Transverse colon (tissue), 4 donors: ENCODE measurements at regions not wholly inside any gene's neighbourhood (a gene's known extent, or its start where the extent isn't known, plus 50 kb on each side); places are given as distances from the start of the nearest gene placed in this dataset.
A peak's percentile ranks its signal among the peaks of the same experiment; 100 is the strongest.

Source experiments
- DNase-seq: peaks from one replicate; pipeline ENCODE4 v3.0.0-alpha.2; 2019
- H3K27ac ChIP-seq, 4 donors: fragments of 200-600 bp; sonication (generic); 2 replicates each; pipeline ENCODE4 v1.5.1; 2016 to 2018; ENCODE audit warnings: inconsistent platforms in 4 of 4
- H3K27me3 ChIP-seq: fragments of 200-600 bp; sonication (generic); 2 replicates; pipeline ENCODE4 v1.5.1; 2017; ENCODE audit warnings: inconsistent platforms
- H3K36me3 ChIP-seq, 4 donors: fragments of 200-600 bp; sonication (generic); 2 replicates each; pipeline ENCODE4 v1.5.1; 2017 to 2019; ENCODE audit warnings: inconsistent platforms in 4 of 4
- H3K4me1 ChIP-seq, 4 donors: fragments of 200-600 bp; sonication (generic); 2 replicates each; pipeline ENCODE4 v1.5.1; 2017 to 2020; ENCODE audit warnings: inconsistent platforms in 4 of 4
- H3K4me3 ChIP-seq, 4 donors: fragments of 200-600 bp; sonication (generic); 1 replicate in 1 of 4; 2 replicates in 3 of 4; pipeline versions ENCODE4 v1.5.1 to v1.6.1; 2017 to 2019; ENCODE audit warnings: inconsistent platforms in 4 of 4
- H3K9me3 ChIP-seq, 2 donors: fragments of 200-600 bp; sonication (generic); 2 replicates each; pipeline ENCODE4 v1.5.1; 2017 to 2019; ENCODE audit warnings: inconsistent platforms in 2 of 2
- EP300 ChIP-seq: sonication (generic); formaldehyde crosslinking; IDR thresholded peaks from one replicate; pipeline ENCODE4 v1.6.1; 2017; ENCODE audit warnings: antibody characterized with exemption, low read depth
- POLR2A ChIP-seq: fragments of 450-650 bp; IDR thresholded peaks from one replicate; pipeline ENCODE4 v1.6.1; 2016; ENCODE audit warnings: antibody characterized with exemption, mild to moderate bottlenecking, moderate library complexity
- POLR2AphosphoS5 ChIP-seq, 3 donors: sonication (generic); formaldehyde crosslinking; IDR thresholded peaks; one replicate each; pipeline ENCODE4 v1.6.1; 2016; ENCODE audit warnings: antibody characterized with exemption in 3 of 3
- WGBS, 2 donors: methylation state at CpG; one replicate each; pipeline ENCODE4 v1.1.5; 2018; ENCODE audit warnings: low coverage in 1 of 2; 5-methylcytosine and 5-hydroxymethylcytosine counted together
- in situ Hi-C, 4 donors: fragments of 200-750 bp; cut with MboI; loops; one replicate each; pipeline versions ENCODE4 v1.15.0 to v1.15.1; 2017; ENCODE audit warnings: low sequenced_read_pairs in 3 of 4, low pct_ligation_motif_present in 1 of 4, low pct_unique_long_range_greater_than_20kb in 1 of 4
- intact Hi-C: fragments of 100-400 bp; cut with DNase I; formaldehyde crosslinking; loops from one replicate; pipeline ENCODE4 v1.15.1; 2023; ENCODE audit warnings: low total_unique reads
- TF ChIP-seq, protein P1 (sequence below), 5 experiments: fragments of 200-600 bp in 3 of 5; fragments of 450-650 bp in 2 of 5; sonication (generic) in 3 of 5; IDR thresholded peaks; 1 replicate in 2 of 5; 2 replicates in 3 of 5; pipeline ENCODE4 v1.5.1; 2016 to 2017; ENCODE audit warnings: antibody characterized with exemption in 5 of 5, inconsistent platforms in 3 of 5, mild to moderate bottlenecking in 2 of 5, moderate library complexity in 1 of 5

- TF ChIP-seq POLR2AphosphoS5 (IDR thresholded peaks at IDR 0.05) (no peak), POLR2A (no peak), EP300 (no peak)
- TF ChIP-seq, protein P1, sequence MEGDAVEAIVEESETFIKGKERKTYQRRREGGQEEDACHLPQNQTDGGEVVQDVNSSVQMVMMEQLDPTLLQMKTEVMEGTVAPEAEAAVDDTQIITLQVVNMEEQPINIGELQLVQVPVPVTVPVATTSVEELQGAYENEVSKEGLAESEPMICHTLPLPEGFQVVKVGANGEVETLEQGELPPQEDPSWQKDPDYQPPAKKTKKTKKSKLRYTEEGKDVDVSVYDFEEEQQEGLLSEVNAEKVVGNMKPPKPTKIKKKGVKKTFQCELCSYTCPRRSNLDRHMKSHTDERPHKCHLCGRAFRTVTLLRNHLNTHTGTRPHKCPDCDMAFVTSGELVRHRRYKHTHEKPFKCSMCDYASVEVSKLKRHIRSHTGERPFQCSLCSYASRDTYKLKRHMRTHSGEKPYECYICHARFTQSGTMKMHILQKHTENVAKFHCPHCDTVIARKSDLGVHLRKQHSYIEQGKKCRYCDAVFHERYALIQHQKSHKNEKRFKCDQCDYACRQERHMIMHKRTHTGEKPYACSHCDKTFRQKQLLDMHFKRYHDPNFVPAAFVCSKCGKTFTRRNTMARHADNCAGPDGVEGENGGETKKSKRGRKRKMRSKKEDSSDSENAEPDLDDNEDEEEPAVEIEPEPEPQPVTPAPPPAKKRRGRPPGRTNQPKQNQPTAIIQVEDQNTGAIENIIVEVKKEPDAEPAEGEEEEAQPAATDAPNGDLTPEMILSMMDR (IDR thresholded peaks at IDR 0.05) = no peak
These were observed 57.6 kb upstream of the SLC22A11 start for GRCh38 chr11:64498136-64498535.

DNA sequence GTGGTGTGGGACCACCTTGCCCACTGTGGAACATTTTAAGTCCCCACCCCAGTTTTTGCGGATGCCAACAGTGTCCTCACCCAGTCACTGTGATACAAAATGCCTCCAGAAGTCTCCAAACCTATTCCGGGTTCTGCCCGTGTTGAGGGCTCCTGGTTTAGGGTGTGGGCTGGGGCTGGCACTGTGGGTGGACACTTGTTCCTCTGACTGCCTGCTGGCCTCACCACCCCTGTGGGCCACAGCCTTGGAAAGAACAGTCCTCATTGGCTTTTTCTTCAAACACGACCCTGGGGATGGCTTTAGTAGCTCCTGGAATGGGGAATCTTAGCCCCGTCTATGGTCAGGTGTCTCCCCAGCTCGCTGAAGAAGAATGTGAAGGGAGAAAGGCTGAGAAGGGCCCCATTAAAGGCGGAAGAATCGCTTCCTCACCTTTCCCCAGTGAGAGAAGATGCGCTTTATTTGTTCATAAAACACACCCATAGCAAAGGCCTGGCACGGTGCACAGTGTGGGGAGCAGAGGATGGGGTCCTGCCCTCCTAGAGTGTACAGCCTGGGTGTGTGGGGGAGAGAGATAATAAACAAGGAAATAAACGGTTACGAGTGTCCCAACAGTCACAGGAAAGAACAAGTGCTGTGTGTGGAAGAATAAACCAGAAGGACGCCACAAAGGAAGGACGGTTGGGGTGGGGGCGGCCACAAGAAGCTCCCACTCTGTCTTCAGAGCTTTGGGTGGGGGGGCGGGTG, 56.3 kb upstream of the SLC22A11 start:
- Histone ChIP-seq H3K4me1 (peaks cover 5 to 12% (median 10%) of the 10 kb centered on the region in 4 donors), H3K27ac (peak overlapping the region in 1 of 4 donors; percentile 46), H3K9me3 (peaks cover 0 to under 1% of the 10 kb centered on the region in 2 donors), H3K4me3 (no peak overlapping the region), H3K36me3 (no peaks in the 10 kb centered on the region), H3K27me3 (peaks cover 13% of the 10 kb centered on the region)
- intact Hi-C loops = no loop called here
- in situ Hi-C loops = no loop called here
- TF ChIP-seq, protein P1 (IDR thresholded peaks at IDR 0.05) = no peak
- TF ChIP-seq POLR2AphosphoS5 (IDR thresholded peaks at IDR 0.05) (no peak), POLR2A (no peak)
- DNase-seq = peak; percentile 33
- WGBS, 2 donors = 53 to 62% methylated on average over 8 to 16 of the region's 16 CpGs

More at GRCh38 chr11:64498136-64498535, 57.6 kb upstream of the SLC22A11 start:
- H3K4me3 ChIP-seq = no peak overlapping the region
- no peak overlapping the region for H3K27ac ChIP-seq
- no peak for DNase-seq
- H3K9me3 ChIP-seq = no peaks in the 10 kb centered on the region
- WGBS, 2 donors = 56 to 60% methylated on average over 1 to 4 of the region's 4 CpGs
- H3K27me3 ChIP-seq = peaks cover 23% of the 10 kb centered on the region
- H3K36me3 ChIP-seq = no peaks in the 10 kb centered on the region
- intact Hi-C loops = no loop called here
- peaks cover 5 to 12% (median 10%) of the 10 kb centered on the region in 4 donors for H3K4me1 ChIP-seq
- in situ Hi-C loops = no loop called here

DNA sequence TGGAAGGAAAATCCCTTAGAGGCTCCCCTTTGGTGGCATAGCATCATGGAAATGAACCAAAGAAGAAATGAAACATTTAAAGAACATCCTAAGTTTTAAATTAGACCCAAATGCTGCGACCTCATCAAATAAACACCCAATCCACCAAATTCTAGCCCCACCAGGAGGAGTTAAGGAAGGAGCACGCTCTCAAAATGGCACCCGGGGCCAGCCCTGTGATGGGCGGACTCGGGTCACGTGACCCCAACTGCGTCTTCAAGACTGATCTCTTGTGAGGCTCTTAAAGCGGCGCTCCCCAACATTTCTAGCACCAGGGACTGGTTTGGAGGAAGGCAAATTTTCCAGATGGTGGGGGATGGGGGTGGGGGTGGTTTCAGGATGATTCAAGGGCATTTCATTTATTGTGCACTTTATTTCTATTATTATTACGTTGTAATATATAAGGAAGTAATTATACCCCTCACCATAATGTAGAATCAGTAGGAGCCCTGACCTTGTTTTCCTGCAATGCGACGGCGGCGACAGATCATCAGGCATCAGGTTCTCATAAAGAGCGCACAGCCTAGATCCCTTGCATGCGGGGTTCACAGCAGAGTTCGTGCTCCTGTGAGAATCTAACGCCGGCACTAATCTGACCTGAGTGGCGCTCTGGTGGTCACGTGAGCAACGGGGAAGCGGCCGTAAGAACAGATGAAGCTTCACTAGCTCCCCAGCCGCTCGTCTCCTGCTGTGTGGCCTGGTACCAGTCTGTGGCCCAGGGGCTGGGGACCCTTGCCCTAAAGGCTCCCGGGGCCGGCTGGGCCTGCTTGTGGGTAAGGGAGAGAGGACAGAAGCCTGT, 55.3 kb upstream of the SLC22A11 start:
- in situ Hi-C loops = no loop called here
- H3K4me3 ChIP-seq = no peak overlapping the region

More for the DNA sequence above, 55.3 kb upstream of the SLC22A11 start:
- peaks cover 7% of the 10 kb centered on the region for H3K27me3 ChIP-seq
- no peak for DNase-seq
- peak overlapping the region in 1 of 4 donors; percentile 46 for H3K27ac ChIP-seq
- H3K4me1 ChIP-seq = peaks cover 5 to 12% (median 10%) of the 10 kb centered on the region in 4 donors
- peaks cover 5 to 9% of the 10 kb centered on the region in 2 donors for H3K9me3 ChIP-seq
- no peaks in the 10 kb centered on the region for H3K36me3 ChIP-seq
- 83% methylated on average over 2 to 26 of the region's 28 CpGs for WGBS, 2 donors
- intact Hi-C loops = no loop called here
- TF ChIP-seq, protein P1 (IDR thresholded peaks at IDR 0.05) = no peak
- TF ChIP-seq POLR2AphosphoS5 (IDR thresholded peaks at IDR 0.05) (no peak), EP300 (no peak), POLR2A (no peak)
